ENCODE measurements at regions not wholly inside any gene's neighbourhood (a gene's known extent, or its start where the extent isn't known, plus 50 kb on each side); places are given as distances from the start of the nearest gene placed in this dataset.

- H3K9ac ChIP-seq (ENCODE audit: low read length), result no peak overlapping the region
- no peaks in the 10 kb centered on the region for H3K36me3 ChIP-seq (ENCODE audit: control insufficient read depth in 1 of 2, insufficient read depth in 2 of 2, low read length in 2 of 2)
- H3K9me3 ChIP-seq (ENCODE audit: control insufficient read depth in 1 of 2, insufficient read depth in 1 of 2, low read depth in 1 of 2, low read length in 2 of 2), result no peaks in the 10 kb centered on the region
- H3K9me2 ChIP-seq (ENCODE audit: insufficient read depth), result no peaks in the 10 kb centered on the region
- DNase-seq (ENCODE audit: low read depth, low spot score), result no peak
- intact Hi-C loops (cut with micrococcal nuclease), result no loop called here
- no peaks in the 10 kb centered on the region for H4K20me1 ChIP-seq (ENCODE audit: insufficient read depth)
- no peak overlapping the region for H3K4me2 ChIP-seq (ENCODE audit: low read length)
- no peaks in the 10 kb centered on the region for H3K79me2 ChIP-seq (ENCODE audit: insufficient read depth, low read length)
- no peak overlapping the region for H3K4me3 ChIP-seq (replicated peaks in 1 of 2; ENCODE audit: low read depth in 1 of 2, low read length in 2 of 2)
- ATAC-seq, result no peak
- H2AFZ ChIP-seq (ENCODE audit: low read depth, low read length, poor library complexity, severe bottlenecking), result no peak overlapping the region
- CTCF ChIA-PET, result no interaction called here
- H3K27me3 ChIP-seq (ENCODE audit: insufficient read depth, low read length), result peaks cover 51% of the 10 kb centered on the region
- RAD21 ChIA-PET (ENCODE audit: low non-redundant PET in 1 of 2, low total read pairs in 2 of 2, uncharacterized antibody in 2 of 2, unreplicated experiment in 2 of 2), result no interaction called here
- no peaks in the 10 kb centered on the region for H3K4me1 ChIP-seq (ENCODE audit: control insufficient read depth in 1 of 2, insufficient read depth in 2 of 2, low read length in 2 of 2)
- TF ChIP-seq REST (IDR thresholded peaks at IDR 0.05; ENCODE audit: low read depth), result no peak
- no peak for TF ChIP-seq ZNF274 (IDR thresholded peaks at IDR 0.05; ENCODE audit: low read depth, low read length)
- no peak for TF ChIP-seq CEBPB (IDR thresholded peaks at IDR 0.05; ENCODE audit: low read depth)
- no peak for TF ChIP-seq SIN3A (IDR thresholded peaks at IDR 0.05; ENCODE audit: low read depth)
- TF ChIP-seq CBX3 (IDR thresholded peaks at IDR 0.05; ENCODE audit: low read depth), result no peak
- no peak overlapping the region for H3K27ac ChIP-seq (ENCODE audit: low read depth, low read length)
- POLR2A ChIA-PET, result no interaction called here
- no TSS peak for BruUV-seq (replicated peaks)
Observed at GRCh38 chr7:45343746-45344145, 186.2 kb downstream of the RAMP3 start.

DNA sequence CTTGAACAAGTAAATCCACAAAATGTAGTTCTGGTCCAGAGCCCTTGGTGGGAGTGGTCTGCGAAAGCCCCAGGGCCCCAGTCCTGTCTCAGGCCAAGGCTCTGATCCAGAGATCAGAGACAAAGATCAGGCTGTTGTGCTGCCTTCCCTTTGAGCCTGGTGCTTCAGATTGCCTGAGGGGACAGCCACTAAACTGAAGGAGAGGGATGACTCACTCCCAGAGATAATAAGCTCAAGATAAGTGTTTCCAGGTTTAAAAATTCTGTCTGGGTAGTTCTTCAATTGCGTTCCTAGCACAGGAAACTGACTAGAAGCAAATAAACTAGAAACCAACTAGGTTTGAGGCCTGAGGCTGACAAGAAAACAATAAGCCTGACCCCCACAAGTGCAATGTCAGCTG is 190.2 kb downstream of the RAMP3 start:
- RAD21 ChIA-PET (ENCODE audit: low non-redundant PET in 1 of 2, low total read pairs in 2 of 2, uncharacterized antibody in 2 of 2, unreplicated experiment in 2 of 2), result no interaction called here
- no peaks in the 10 kb centered on the region for H3K4me1 ChIP-seq (ENCODE audit: control insufficient read depth in 1 of 2, insufficient read depth in 2 of 2, low read length in 2 of 2)
- BruUV-seq (replicated peaks), result no TSS peak
- TF ChIP-seq, protein P1, sequence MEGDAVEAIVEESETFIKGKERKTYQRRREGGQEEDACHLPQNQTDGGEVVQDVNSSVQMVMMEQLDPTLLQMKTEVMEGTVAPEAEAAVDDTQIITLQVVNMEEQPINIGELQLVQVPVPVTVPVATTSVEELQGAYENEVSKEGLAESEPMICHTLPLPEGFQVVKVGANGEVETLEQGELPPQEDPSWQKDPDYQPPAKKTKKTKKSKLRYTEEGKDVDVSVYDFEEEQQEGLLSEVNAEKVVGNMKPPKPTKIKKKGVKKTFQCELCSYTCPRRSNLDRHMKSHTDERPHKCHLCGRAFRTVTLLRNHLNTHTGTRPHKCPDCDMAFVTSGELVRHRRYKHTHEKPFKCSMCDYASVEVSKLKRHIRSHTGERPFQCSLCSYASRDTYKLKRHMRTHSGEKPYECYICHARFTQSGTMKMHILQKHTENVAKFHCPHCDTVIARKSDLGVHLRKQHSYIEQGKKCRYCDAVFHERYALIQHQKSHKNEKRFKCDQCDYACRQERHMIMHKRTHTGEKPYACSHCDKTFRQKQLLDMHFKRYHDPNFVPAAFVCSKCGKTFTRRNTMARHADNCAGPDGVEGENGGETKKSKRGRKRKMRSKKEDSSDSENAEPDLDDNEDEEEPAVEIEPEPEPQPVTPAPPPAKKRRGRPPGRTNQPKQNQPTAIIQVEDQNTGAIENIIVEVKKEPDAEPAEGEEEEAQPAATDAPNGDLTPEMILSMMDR (IDR thresholded peaks at IDR 0.05 in 2 of 3, conservative IDR thresholded peaks at IDR 0.05 in 1 of 3; ENCODE audit: borderline replicate concordance in 1 of 3, insufficient read depth in 1 of 3, low read depth in 2 of 3, low read length in 2 of 3), result no peak
- TF ChIP-seq ZFX (IDR thresholded peaks at IDR 0.05) (no peak), YY1 (IDR thresholded peaks at IDR 0.05; ENCODE audit: extremely low read depth, insufficient replicate concordance, low read depth, low read length) (no peak), SP1 (IDR thresholded peaks at IDR 0.05; ENCODE audit: low read depth) (no peak), EGR1 (IDR thresholded peaks at IDR 0.05; ENCODE audit: low read depth) (no peak), SIN3A (IDR thresholded peaks at IDR 0.05; ENCODE audit: low read depth) (no peak)
- no peaks in the 10 kb centered on the region for H3K9me3 ChIP-seq (ENCODE audit: control insufficient read depth in 1 of 2, insufficient read depth in 1 of 2, low read depth in 1 of 2, low read length in 2 of 2)
- no peaks in the 10 kb centered on the region for H3K9me2 ChIP-seq (ENCODE audit: insufficient read depth)
- POLR2A ChIA-PET, result no interaction called here
- CTCF ChIA-PET, result no interaction called here
- intact Hi-C loops (cut with micrococcal nuclease), result no loop called here
- H3K79me2 ChIP-seq (ENCODE audit: insufficient read depth, low read length), result no peaks in the 10 kb centered on the region
- H3K27me3 ChIP-seq (ENCODE audit: insufficient read depth, low read length), result peaks cover 41% of the 10 kb centered on the region
- H3K4me3 ChIP-seq (replicated peaks in 1 of 2; ENCODE audit: low read depth in 1 of 2, low read length in 2 of 2), result no peak overlapping the region
- H3K9ac ChIP-seq (ENCODE audit: low read length), result no peak overlapping the region
- DNase-seq (ENCODE audit: low read depth, low spot score), result no peak
- H3K27ac ChIP-seq (ENCODE audit: low read depth, low read length), result no peak overlapping the region
- H3K36me3 ChIP-seq (ENCODE audit: control insufficient read depth in 1 of 2, insufficient read depth in 2 of 2, low read length in 2 of 2), result no peaks in the 10 kb centered on the region
- H3K4me2 ChIP-seq (ENCODE audit: low read length), result no peak overlapping the region
- no peak for ATAC-seq
- no peaks in the 10 kb centered on the region for H4K20me1 ChIP-seq (ENCODE audit: insufficient read depth)
- no peak overlapping the region for H2AFZ ChIP-seq (ENCODE audit: low read depth, low read length, poor library complexity, severe bottlenecking)

All from HCT116 (cell line).